GM20431 (cell line): ENCODE measurements at regions not wholly inside any gene's neighbourhood (a gene's known extent, or its start where the extent isn't known, plus 50 kb on each side); places are given as distances from the start of the nearest gene placed in this dataset.

Source experiments
- in situ Hi-C: fragments of 300-500 bp; cut with MseI, MboI; formaldehyde crosslinking; loops from one replicate; pipeline ENCODE4 v1.15.0; 2020; ENCODE audit warnings: low sequenced_read_pairs; ENCODE audit not compliant: unreplicated experiment

- in situ Hi-C loops, result no loop called here
These were observed 215.7 kb upstream of the NEIL3 start for GRCh38 chr4:177093964-177094363.

GRCh38 chr4:177097291-177097690 lies 212.4 kb upstream of the NEIL3 start:
- in situ Hi-C loops, result no loop called here

GRCh38 chr4:177099211-177099610 lies 210.5 kb upstream of the NEIL3 start:
- in situ Hi-C loops, result no loop called here

- in situ Hi-C loops, result no loop called here
These were observed 209.4 kb upstream of the NEIL3 start for GRCh38 chr4:177100307-177100706.

GRCh38 chr4:177103619-177104018 lies 206.1 kb upstream of the NEIL3 start:
- in situ Hi-C loops, result no loop called here

GRCh38 chr4:177105536-177105935 lies 204.1 kb upstream of the NEIL3 start:
- in situ Hi-C loops, result no loop called here

GRCh38 chr4:177107288-177107921 lies 202.3 kb upstream of the NEIL3 start:
- in situ Hi-C loops, result no loop called here

GRCh38 chr4:177108708-177109107 lies 201.0 kb upstream of the NEIL3 start:
- in situ Hi-C loops, result no loop called here

- in situ Hi-C loops, result no loop called here
These were observed 199.9 kb upstream of the NEIL3 start for GRCh38 chr4:177109769-177110168.

- in situ Hi-C loops, result no loop called here
These were observed 193.5 kb upstream of the NEIL3 start for GRCh38 chr4:177116161-177116560.

GRCh38 chr4:177117256-177117655 lies 192.4 kb upstream of the NEIL3 start:
- in situ Hi-C loops, result no loop called here

- in situ Hi-C loops, result no loop called here
These were observed 191.1 kb upstream of the NEIL3 start for GRCh38 chr4:177118596-177118995.

GRCh38 chr4:177119021-177119471 lies 190.6 kb upstream of the NEIL3 start:
- in situ Hi-C loops, result no loop called here

GRCh38 chr4:177119691-177120090 lies 190.0 kb upstream of the NEIL3 start:
- in situ Hi-C loops, result no loop called here

GRCh38 chr4:177123811-177124210 lies 185.9 kb upstream of the NEIL3 start:
- in situ Hi-C loops, result no loop called here

GRCh38 chr4:177124349-177125064 lies 185.2 kb upstream of the NEIL3 start:
- in situ Hi-C loops, result no loop called here

- in situ Hi-C loops, result no loop called here
These were observed 184.0 kb upstream of the NEIL3 start for GRCh38 chr4:177125656-177126055.

GRCh38 chr4:177127658-177128057 lies 182.0 kb upstream of the NEIL3 start:
- in situ Hi-C loops, result no loop called here

- in situ Hi-C loops, result no loop called here
These were observed 181.4 kb upstream of the NEIL3 start for GRCh38 chr4:177128306-177128705.

GRCh38 chr4:177131736-177132135 lies 177.9 kb upstream of the NEIL3 start:
- in situ Hi-C loops, result no loop called here

GRCh38 chr4:177147668-177148067 lies 162.0 kb upstream of the NEIL3 start:
- in situ Hi-C loops, result no loop called here

- in situ Hi-C loops, result no loop called here
These were observed 154.2 kb upstream of the NEIL3 start for GRCh38 chr4:177155454-177155853.
